WTC11 (cell line): ENCODE measurements at regions not wholly inside any gene's neighbourhood (a gene's known extent, or its start where the extent isn't known, plus 50 kb on each side); places are given as distances from the start of the nearest gene placed in this dataset.

ENCODE experiments used
- ATAC-seq: fragments of 200-7000 bp; cut with Tn5 transposase; 2 replicates; pipeline ENCODE4 v1.10.0; 2021; ENCODE audit warnings: mild to moderate bottlenecking, moderate library complexity
- CTCF ChIA-PET: fragments of 300-600 bp; sonication (Branson Sonifier 250); formaldehyde crosslinking; loops from one replicate; lab custom pipeline; 2021; ENCODE audit warnings: antibody characterized with exemption; lab: Charles Lee
- POLR2A ChIA-PET: fragments of 350-600 bp; sonication (Branson Sonifier 250); formaldehyde crosslinking; loops from one replicate; lab custom pipeline; 2021; ENCODE audit warnings: antibody characterized with exemption; lab: Charles Lee
- DNase-seq: peaks from one replicate; pipeline ENCODE4 v3.0.0; 2021; ENCODE audit warnings: low spot score
- H3K27ac Mint-ChIP-seq: 2 replicates; pipeline ENCODE4 v1.8.0; 2021; ENCODE audit warnings: mixed read lengths
- H3K27me3 Mint-ChIP-seq: 2 replicates; pipeline ENCODE4 v1.8.0; 2021; ENCODE audit warnings: low read depth, mild to moderate bottlenecking, moderate library complexity, mixed read lengths
- H3K36me3 Mint-ChIP-seq: 2 replicates; pipeline ENCODE4 v1.8.0; 2021; ENCODE audit warnings: mixed read lengths
- H3K4me1 Mint-ChIP-seq: 2 replicates; pipeline ENCODE4 v1.8.0; 2022; ENCODE audit warnings: mixed read lengths
- H3K4me3 Mint-ChIP-seq: 2 replicates; pipeline ENCODE4 v1.8.0; 2021; ENCODE audit warnings: mild to moderate bottlenecking, moderate library complexity, mixed read lengths
- H3K9me3 Mint-ChIP-seq: 2 replicates; pipeline ENCODE4 v1.8.0; 2021; ENCODE audit warnings: mixed read lengths
- AFF4 ChIP-seq: sonication (generic); formaldehyde crosslinking; IDR thresholded peaks from 2 replicates; pipeline ENCODE4 v1.8.1; 2023; ENCODE audit warnings: mild to moderate bottlenecking, missing genetic modification reagents, borderline replicate concordance
- ATF1 ChIP-seq: sonication (generic); formaldehyde crosslinking; IDR thresholded peaks from 2 replicates; pipeline ENCODE4 v1.8.1; 2023; ENCODE audit warnings: mild to moderate bottlenecking, moderate library complexity, missing genetic modification reagents
- CBFB ChIP-seq: sonication (generic); formaldehyde crosslinking; IDR thresholded peaks from 2 replicates; pipeline ENCODE4 v1.8.1; 2022; ENCODE audit warnings: mild to moderate bottlenecking, low read depth, missing genetic modification reagents
- FOXP4 ChIP-seq: sonication (generic); formaldehyde crosslinking; IDR thresholded peaks from 2 replicates; pipeline ENCODE4 v1.8.0; 2022; ENCODE audit warnings: mild to moderate bottlenecking, missing genetic modification reagents
- GTF2I ChIP-seq: fragments of 250-450 bp; sonication (Bioruptor Pico); conservative IDR thresholded peaks from 2 replicates; pipeline ENCODE4 v1.4.0; 2021; ENCODE audit warnings: mild to moderate bottlenecking
- JAZF1 ChIP-seq: fragments of 250-450 bp; sonication (Bioruptor Pico); IDR thresholded peaks from 2 replicates; pipeline ENCODE4 v1.9.0; 2021; ENCODE audit warnings: moderate library complexity, mild to moderate bottlenecking, inconsistent platforms
- JUN ChIP-seq: sonication (generic); formaldehyde crosslinking; IDR thresholded peaks from 2 replicates; pipeline ENCODE4 v1.8.0; 2023; ENCODE audit warnings: mild to moderate bottlenecking, missing genetic modification reagents
- NR1H2 ChIP-seq: sonication (generic); formaldehyde crosslinking; IDR thresholded peaks from 2 replicates; pipeline ENCODE4 v1.9.0; 2021; ENCODE audit warnings: mild to moderate bottlenecking, moderate library complexity, missing genetic modification reagents
- SOX15 ChIP-seq: fragments of 250-450 bp; sonication (Bioruptor Pico); IDR thresholded peaks from 2 replicates; pipeline ENCODE4 v1.9.0; 2021; ENCODE audit warnings: mild to moderate bottlenecking
- SP1 ChIP-seq: sonication (generic); formaldehyde crosslinking; conservative IDR thresholded peaks from 2 replicates; pipeline ENCODE4 v1.8.1; 2022; ENCODE audit warnings: missing genetic modification reagents
- TEAD4 ChIP-seq: sonication (generic); formaldehyde crosslinking; IDR thresholded peaks from 2 replicates; pipeline ENCODE4 v1.8.0; 2022; ENCODE audit warnings: mild to moderate bottlenecking, missing genetic modification reagents
- TP53 ChIP-seq: sonication (generic); formaldehyde crosslinking; IDR thresholded peaks from 2 replicates; pipeline ENCODE4 v1.8.1; 2023; ENCODE audit warnings: mild to moderate bottlenecking, missing genetic modification reagents
- ZMAT4 ChIP-seq: fragments of 250-450 bp; sonication (Bioruptor Pico); IDR thresholded peaks from 2 replicates; pipeline ENCODE4 v1.9.0; 2021; ENCODE audit warnings: mild to moderate bottlenecking
- ZNF263 ChIP-seq: sonication (generic); formaldehyde crosslinking; IDR thresholded peaks from 2 replicates; pipeline ENCODE4 v1.8.1; 2022; ENCODE audit warnings: low read depth, mild to moderate bottlenecking, moderate library complexity, missing genetic modification reagents
- ZNF416 ChIP-seq: fragments of 250-450 bp; sonication (Bioruptor Pico); IDR thresholded peaks from 2 replicates; pipeline ENCODE4 v1.9.0; 2021; ENCODE audit warnings: mild to moderate bottlenecking, inconsistent platforms
- TF ChIP-seq, protein P1 (sequence below): sonication (generic); formaldehyde crosslinking; IDR thresholded peaks from 2 replicates; pipeline ENCODE4 v1.8.1; 2022; ENCODE audit warnings: mild to moderate bottlenecking, moderate library complexity, missing genetic modification reagents
- TF ChIP-seq, protein P2 (sequence below): sonication (generic); formaldehyde crosslinking; IDR thresholded peaks from 2 replicates; pipeline ENCODE4 v1.8.1; 2022; ENCODE audit warnings: low read depth, missing genetic modification reagents, borderline replicate concordance

- ATAC-seq = no peak
- Mint-ChIP-seq H3K36me3 (peaks cover 6% of the 10 kb centered on the region), H3K27me3 (no peaks in the 10 kb centered on the region), H3K4me3 (no peak overlapping the region), H3K4me1 (no peaks in the 10 kb centered on the region; the same call in 1 of the 2 replicates)
- CTCF ChIA-PET = no interaction called here
- no peak for DNase-seq
- POLR2A ChIA-PET = no interaction called here
- TF ChIP-seq CBFB (CRISPR knock-in tag) (no peak), SP1 (CRISPR knock-in tag) (no peak), AFF4 (CRISPR knock-in tag) (no peak), ATF1 (CRISPR knock-in tag) (no peak), TEAD4 (no peak), TP53 (CRISPR knock-in tag) (no peak), FOXP4 (CRISPR knock-in tag) (no peak)
- TF ChIP-seq, protein P1, sequence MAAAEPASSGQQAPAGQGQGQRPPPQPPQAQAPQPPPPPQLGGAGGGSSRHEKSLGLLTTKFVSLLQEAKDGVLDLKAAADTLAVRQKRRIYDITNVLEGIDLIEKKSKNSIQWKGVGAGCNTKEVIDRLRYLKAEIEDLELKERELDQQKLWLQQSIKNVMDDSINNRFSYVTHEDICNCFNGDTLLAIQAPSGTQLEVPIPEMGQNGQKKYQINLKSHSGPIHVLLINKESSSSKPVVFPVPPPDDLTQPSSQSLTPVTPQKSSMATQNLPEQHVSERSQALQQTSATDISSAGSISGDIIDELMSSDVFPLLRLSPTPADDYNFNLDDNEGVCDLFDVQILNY (CRISPR knock-in tag) = no peak
- TF ChIP-seq, protein P2, sequence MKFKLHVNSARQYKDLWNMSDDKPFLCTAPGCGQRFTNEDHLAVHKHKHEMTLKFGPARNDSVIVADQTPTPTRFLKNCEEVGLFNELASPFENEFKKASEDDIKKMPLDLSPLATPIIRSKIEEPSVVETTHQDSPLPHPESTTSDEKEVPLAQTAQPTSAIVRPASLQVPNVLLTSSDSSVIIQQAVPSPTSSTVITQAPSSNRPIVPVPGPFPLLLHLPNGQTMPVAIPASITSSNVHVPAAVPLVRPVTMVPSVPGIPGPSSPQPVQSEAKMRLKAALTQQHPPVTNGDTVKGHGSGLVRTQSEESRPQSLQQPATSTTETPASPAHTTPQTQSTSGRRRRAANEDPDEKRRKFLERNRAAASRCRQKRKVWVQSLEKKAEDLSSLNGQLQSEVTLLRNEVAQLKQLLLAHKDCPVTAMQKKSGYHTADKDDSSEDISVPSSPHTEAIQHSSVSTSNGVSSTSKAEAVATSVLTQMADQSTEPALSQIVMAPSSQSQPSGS (CRISPR knock-in tag) = no peak
- TF ChIP-seq, all 79 proteins: peak for 0
- Mint-ChIP-seq H3K9me3 (peaks cover 30% of the 10 kb centered on the region), H3K27ac (no peak overlapping the region)
Measured at GRCh38 chr1:199597152-199597551, 430.4 kb upstream of the NR5A2 start.

- no peak for TF ChIP-seq JAZF1
- no peak for TF ChIP-seq ZMAT4 (CRISPR knock-in tag)
- no peak for TF ChIP-seq JUN
- TF ChIP-seq SOX15 = no peak
- TF ChIP-seq ZNF416 = no peak
- TF ChIP-seq NR1H2 (CRISPR knock-in tag) = no peak
- no peak for TF ChIP-seq ZNF263 (CRISPR knock-in tag)
- TF ChIP-seq GTF2I = no peak
- Mint-ChIP-seq H3K4me1 (no peaks in the 10 kb centered on the region), H3K27ac (no peak overlapping the region), H3K27me3 (no peaks in the 10 kb centered on the region), H3K36me3 (no peaks in the 10 kb centered on the region), H3K9me3 (peaks cover 3% of the 10 kb centered on the region; the same call in 1 of the 2 replicates), H3K4me3 (no peak overlapping the region)
- ChIA-PET CTCF (no interaction called here), POLR2A (no interaction called here)
- ATAC-seq (no peak), DNase-seq (no peak)
Measured at GRCh38 chr1:199608414-199608813, 419.1 kb upstream of the NR5A2 start.
